HL-60 (cell line): ENCODE measurements at regions not wholly inside any gene's neighbourhood (a gene's known extent, or its start where the extent isn't known, plus 50 kb on each side); places are given as distances from the start of the nearest gene placed in this dataset.
"Not testable (repeated sequence)": the region's sequence is repeated elsewhere in the genome, so short reads cannot be mapped to it uniquely, and the experiment has no call there.

Experiments used
- DNase-seq, 2 experiments: peaks; one replicate each; pipeline ENCODE4 v3.0.0-alpha.2; 2010 to 2020; ENCODE audit warnings: low read depth in 1 of 2, low spot score in 1 of 2
- H3K27ac ChIP-seq: fragments of 250-450 bp; sonication (Bioruptor Pico); replicated peaks from 2 replicates; pipeline ENCODE4 v1.5.1; 2020; ENCODE audit warnings: mild to moderate bottlenecking, moderate library complexity
- H3K27me3 ChIP-seq: fragments of 250-450 bp; sonication (Bioruptor Pico); 2 replicates; pipeline ENCODE4 v1.5.1; 2021; ENCODE audit warnings: mild to moderate bottlenecking, moderate library complexity; ENCODE audit not compliant: insufficient read depth, poor library complexity, severe bottlenecking
- H3K4me3 ChIP-seq: replicated peaks from 2 replicates; pipeline ENCODE4 v1.5.1; 2011; ENCODE audit warnings: mild to moderate bottlenecking, control low read depth, low read length; ENCODE audit not compliant: insufficient read depth
- CTCF ChIP-seq: IDR thresholded peaks from one replicate; pipeline ENCODE4 v1.5.1; 2011; ENCODE audit warnings: low read length, control low read depth, inconsistent platforms; ENCODE audit not compliant: insufficient read depth
- GABPA ChIP-seq: IDR thresholded peaks from 2 replicates; pipeline ENCODE4 v1.6.1; 2012; ENCODE audit warnings: low read depth
- POLR2AphosphoS5 ChIP-seq: IDR thresholded peaks from 2 replicates; pipeline ENCODE4 v1.6.1; 2012; ENCODE audit warnings: low read depth
- REST ChIP-seq: IDR thresholded peaks from 2 replicates; pipeline ENCODE4 v1.6.1; 2012; ENCODE audit warnings: low read depth; ENCODE audit not compliant: insufficient replicate concordance
- SPI1 ChIP-seq: IDR thresholded peaks from 2 replicates; pipeline ENCODE4 v1.6.1; 2012; ENCODE audit warnings: low read depth, mild to moderate bottlenecking, borderline replicate concordance

GRCh38 chr2:182652326-182652725, 63.7 kb upstream of the DNAJC10 start:
- H3K4me3 ChIP-seq, result no peak overlapping the region
- TF ChIP-seq CTCF, result no peak
- no peak for TF ChIP-seq REST
- no peak for TF ChIP-seq POLR2AphosphoS5
- no peak for TF ChIP-seq SPI1
- no peak for TF ChIP-seq GABPA
- H3K27ac ChIP-seq, result no peak overlapping the region
- DNase-seq, result no peak
- no peaks in the 10 kb centered on the region for H3K27me3 ChIP-seq

- DNase-seq, result no peak
- TF ChIP-seq SPI1 (no peak), POLR2AphosphoS5 (no peak), GABPA (no peak), CTCF (no peak), REST (no peak)
- Histone ChIP-seq H3K27me3 (no peaks in the 10 kb centered on the region), H3K27ac (no peak overlapping the region), H3K4me3 (no peak overlapping the region)
These were observed 60.3 kb upstream of the DNAJC10 start for GRCh38 chr2:182655750-182656149.

- no peak overlapping the region for H3K4me3 ChIP-seq
- no peak for TF ChIP-seq REST
- no peak for TF ChIP-seq SPI1
- no peak for TF ChIP-seq POLR2AphosphoS5
- no peak for TF ChIP-seq CTCF
- no peak for TF ChIP-seq GABPA
- no peak overlapping the region for H3K27ac ChIP-seq
- no peak for DNase-seq
- no peaks in the 10 kb centered on the region for H3K27me3 ChIP-seq
These were observed 51.8 kb upstream of the DNAJC10 start for GRCh38 chr2:182664212-182664611.

- DNase-seq, H3K27me3 ChIP-seq, H3K27ac ChIP-seq, H3K4me3 ChIP-seq: not testable (repeated sequence)
These were observed 50.6 kb upstream of the DNAJC10 start for GRCh38 chr2:182665500-182665899.
